K562 (cell line): ENCODE measurements at regions not wholly inside any gene's neighbourhood (a gene's known extent, or its start where the extent isn't known, plus 50 kb on each side); places are given as distances from the start of the nearest gene placed in this dataset.

ENCODE experiments used
- TF ChIP-seq, protein P1 (sequence below): fragments of 450-650 bp; IDR thresholded peaks from 2 replicates; pipeline ENCODE4 v1.6.1; 2016; ENCODE audit warnings: mild to moderate bottlenecking, moderate library complexity
- TF ChIP-seq, protein P2 (sequence below): fragments of 450-650 bp; IDR thresholded peaks from one replicate; pipeline ENCODE4 v1.6.1; 2018; ENCODE audit warnings: mild to moderate bottlenecking, moderate library complexity; ENCODE audit not compliant: partially characterized antibody

DNA sequence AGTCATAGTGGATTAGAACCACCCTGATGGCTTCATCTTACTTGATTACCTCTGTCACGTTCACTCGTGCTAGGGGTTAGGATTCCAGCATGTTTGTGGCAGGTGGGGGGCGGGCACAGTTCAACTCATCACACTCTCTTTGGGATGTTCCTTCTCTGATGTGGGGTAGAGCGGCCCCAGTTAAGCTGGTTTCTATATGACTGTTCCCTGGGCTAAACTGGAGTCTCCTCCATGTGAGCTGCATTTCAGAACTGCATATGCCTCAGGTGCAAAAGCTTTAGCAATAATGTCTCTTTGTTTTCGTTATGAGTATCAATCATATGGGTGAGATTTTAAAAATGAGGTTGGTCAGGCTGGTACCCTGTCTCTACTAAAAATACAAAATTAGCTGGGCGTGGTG is 393.2 kb downstream of the RPS6KC1 start (continued):
- TF ChIP-seq, protein P1, sequence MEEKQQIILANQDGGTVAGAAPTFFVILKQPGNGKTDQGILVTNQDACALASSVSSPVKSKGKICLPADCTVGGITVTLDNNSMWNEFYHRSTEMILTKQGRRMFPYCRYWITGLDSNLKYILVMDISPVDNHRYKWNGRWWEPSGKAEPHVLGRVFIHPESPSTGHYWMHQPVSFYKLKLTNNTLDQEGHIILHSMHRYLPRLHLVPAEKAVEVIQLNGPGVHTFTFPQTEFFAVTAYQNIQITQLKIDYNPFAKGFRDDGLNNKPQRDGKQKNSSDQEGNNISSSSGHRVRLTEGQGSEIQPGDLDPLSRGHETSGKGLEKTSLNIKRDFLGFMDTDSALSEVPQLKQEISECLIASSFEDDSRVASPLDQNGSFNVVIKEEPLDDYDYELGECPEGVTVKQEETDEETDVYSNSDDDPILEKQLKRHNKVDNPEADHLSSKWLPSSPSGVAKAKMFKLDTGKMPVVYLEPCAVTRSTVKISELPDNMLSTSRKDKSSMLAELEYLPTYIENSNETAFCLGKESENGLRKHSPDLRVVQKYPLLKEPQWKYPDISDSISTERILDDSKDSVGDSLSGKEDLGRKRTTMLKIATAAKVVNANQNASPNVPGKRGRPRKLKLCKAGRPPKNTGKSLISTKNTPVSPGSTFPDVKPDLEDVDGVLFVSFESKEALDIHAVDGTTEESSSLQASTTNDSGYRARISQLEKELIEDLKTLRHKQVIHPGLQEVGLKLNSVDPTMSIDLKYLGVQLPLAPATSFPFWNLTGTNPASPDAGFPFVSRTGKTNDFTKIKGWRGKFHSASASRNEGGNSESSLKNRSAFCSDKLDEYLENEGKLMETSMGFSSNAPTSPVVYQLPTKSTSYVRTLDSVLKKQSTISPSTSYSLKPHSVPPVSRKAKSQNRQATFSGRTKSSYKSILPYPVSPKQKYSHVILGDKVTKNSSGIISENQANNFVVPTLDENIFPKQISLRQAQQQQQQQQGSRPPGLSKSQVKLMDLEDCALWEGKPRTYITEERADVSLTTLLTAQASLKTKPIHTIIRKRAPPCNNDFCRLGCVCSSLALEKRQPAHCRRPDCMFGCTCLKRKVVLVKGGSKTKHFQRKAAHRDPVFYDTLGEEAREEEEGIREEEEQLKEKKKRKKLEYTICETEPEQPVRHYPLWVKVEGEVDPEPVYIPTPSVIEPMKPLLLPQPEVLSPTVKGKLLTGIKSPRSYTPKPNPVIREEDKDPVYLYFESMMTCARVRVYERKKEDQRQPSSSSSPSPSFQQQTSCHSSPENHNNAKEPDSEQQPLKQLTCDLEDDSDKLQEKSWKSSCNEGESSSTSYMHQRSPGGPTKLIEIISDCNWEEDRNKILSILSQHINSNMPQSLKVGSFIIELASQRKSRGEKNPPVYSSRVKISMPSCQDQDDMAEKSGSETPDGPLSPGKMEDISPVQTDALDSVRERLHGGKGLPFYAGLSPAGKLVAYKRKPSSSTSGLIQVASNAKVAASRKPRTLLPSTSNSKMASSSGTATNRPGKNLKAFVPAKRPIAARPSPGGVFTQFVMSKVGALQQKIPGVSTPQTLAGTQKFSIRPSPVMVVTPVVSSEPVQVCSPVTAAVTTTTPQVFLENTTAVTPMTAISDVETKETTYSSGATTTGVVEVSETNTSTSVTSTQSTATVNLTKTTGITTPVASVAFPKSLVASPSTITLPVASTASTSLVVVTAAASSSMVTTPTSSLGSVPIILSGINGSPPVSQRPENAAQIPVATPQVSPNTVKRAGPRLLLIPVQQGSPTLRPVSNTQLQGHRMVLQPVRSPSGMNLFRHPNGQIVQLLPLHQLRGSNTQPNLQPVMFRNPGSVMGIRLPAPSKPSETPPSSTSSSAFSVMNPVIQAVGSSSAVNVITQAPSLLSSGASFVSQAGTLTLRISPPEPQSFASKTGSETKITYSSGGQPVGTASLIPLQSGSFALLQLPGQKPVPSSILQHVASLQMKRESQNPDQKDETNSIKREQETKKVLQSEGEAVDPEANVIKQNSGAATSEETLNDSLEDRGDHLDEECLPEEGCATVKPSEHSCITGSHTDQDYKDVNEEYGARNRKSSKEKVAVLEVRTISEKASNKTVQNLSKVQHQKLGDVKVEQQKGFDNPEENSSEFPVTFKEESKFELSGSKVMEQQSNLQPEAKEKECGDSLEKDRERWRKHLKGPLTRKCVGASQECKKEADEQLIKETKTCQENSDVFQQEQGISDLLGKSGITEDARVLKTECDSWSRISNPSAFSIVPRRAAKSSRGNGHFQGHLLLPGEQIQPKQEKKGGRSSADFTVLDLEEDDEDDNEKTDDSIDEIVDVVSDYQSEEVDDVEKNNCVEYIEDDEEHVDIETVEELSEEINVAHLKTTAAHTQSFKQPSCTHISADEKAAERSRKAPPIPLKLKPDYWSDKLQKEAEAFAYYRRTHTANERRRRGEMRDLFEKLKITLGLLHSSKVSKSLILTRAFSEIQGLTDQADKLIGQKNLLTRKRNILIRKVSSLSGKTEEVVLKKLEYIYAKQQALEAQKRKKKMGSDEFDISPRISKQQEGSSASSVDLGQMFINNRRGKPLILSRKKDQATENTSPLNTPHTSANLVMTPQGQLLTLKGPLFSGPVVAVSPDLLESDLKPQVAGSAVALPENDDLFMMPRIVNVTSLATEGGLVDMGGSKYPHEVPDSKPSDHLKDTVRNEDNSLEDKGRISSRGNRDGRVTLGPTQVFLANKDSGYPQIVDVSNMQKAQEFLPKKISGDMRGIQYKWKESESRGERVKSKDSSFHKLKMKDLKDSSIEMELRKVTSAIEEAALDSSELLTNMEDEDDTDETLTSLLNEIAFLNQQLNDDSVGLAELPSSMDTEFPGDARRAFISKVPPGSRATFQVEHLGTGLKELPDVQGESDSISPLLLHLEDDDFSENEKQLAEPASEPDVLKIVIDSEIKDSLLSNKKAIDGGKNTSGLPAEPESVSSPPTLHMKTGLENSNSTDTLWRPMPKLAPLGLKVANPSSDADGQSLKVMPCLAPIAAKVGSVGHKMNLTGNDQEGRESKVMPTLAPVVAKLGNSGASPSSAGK = no peak
- TF ChIP-seq, protein P2, sequence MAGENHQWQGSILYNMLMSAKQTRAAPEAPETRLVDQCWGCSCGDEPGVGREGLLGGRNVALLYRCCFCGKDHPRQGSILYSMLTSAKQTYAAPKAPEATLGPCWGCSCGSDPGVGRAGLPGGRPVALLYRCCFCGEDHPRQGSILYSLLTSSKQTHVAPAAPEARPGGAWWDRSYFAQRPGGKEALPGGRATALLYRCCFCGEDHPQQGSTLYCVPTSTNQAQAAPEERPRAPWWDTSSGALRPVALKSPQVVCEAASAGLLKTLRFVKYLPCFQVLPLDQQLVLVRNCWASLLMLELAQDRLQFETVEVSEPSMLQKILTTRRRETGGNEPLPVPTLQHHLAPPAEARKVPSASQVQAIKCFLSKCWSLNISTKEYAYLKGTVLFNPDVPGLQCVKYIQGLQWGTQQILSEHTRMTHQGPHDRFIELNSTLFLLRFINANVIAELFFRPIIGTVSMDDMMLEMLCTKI = no peak
